ENCODE measurements at regions not wholly inside any gene's neighbourhood (a gene's known extent, or its start where the extent isn't known, plus 50 kb on each side); places are given as distances from the start of the nearest gene placed in this dataset.

- TF ChIP-seq REST (IDR thresholded peaks at IDR 0.05; ENCODE audit: insufficient replicate concordance, low read depth): no peak
- no peak for TF ChIP-seq SPI1 (IDR thresholded peaks at IDR 0.05; ENCODE audit: borderline replicate concordance, low read depth)
- no peak for TF ChIP-seq CTCF (IDR thresholded peaks at IDR 0.05; ENCODE audit: insufficient read depth, low read length)
- no peak for TF ChIP-seq POLR2AphosphoS5 (IDR thresholded peaks at IDR 0.05; ENCODE audit: low read depth)
- no peak for TF ChIP-seq GABPA (IDR thresholded peaks at IDR 0.05; ENCODE audit: low read depth)
- no peak for DNase-seq (ENCODE audit: low read depth in 1 of 2, low spot score in 1 of 2)
Measured at GRCh38 chr5:158172005-158172404, 313.1 kb upstream of the CLINT1 start.

GRCh38 chr5:158170534-158170933, 311.6 kb upstream of the CLINT1 start:
- no peak for TF ChIP-seq CTCF (IDR thresholded peaks at IDR 0.05; ENCODE audit: insufficient read depth, low read length)
- 0 out of 2 replicates have a peak, but pooled peaks have one; percentile 31 for TF ChIP-seq SPI1 (IDR thresholded peaks at IDR 0.05; ENCODE audit: borderline replicate concordance, low read depth)
- no peak for TF ChIP-seq REST (IDR thresholded peaks at IDR 0.05; ENCODE audit: insufficient replicate concordance, low read depth)
- TF ChIP-seq POLR2AphosphoS5 (IDR thresholded peaks at IDR 0.05; ENCODE audit: low read depth): no peak
- TF ChIP-seq GABPA (IDR thresholded peaks at IDR 0.05; ENCODE audit: low read depth): no peak
- H3K27me3 ChIP-seq (ENCODE audit: insufficient read depth, poor library complexity, severe bottlenecking): no peaks in the 10 kb centered on the region
- DNase-seq (ENCODE audit: low read depth in 1 of 2, low spot score in 1 of 2): no peak
- H3K27ac ChIP-seq (replicated peaks): no peak overlapping the region
- no peak overlapping the region for H3K4me3 ChIP-seq (replicated peaks; ENCODE audit: insufficient read depth, low read length)

More at GRCh38 chr5:158172005-158172404, 313.1 kb upstream of the CLINT1 start:
- H3K27ac ChIP-seq (replicated peaks): no peak overlapping the region
- no peaks in the 10 kb centered on the region for H3K27me3 ChIP-seq (ENCODE audit: insufficient read depth, poor library complexity, severe bottlenecking)
- H3K4me3 ChIP-seq (replicated peaks; ENCODE audit: insufficient read depth, low read length): no peak overlapping the region

- Histone ChIP-seq H3K4me3 (replicated peaks; ENCODE audit: insufficient read depth, low read length) (no peak overlapping the region), H3K27ac (replicated peaks) (no peak overlapping the region), H3K27me3 (ENCODE audit: insufficient read depth, poor library complexity, severe bottlenecking) (no peaks in the 10 kb centered on the region)
- no peak for DNase-seq (ENCODE audit: low read depth in 1 of 2, low spot score in 1 of 2)
- TF ChIP-seq SPI1 (IDR thresholded peaks at IDR 0.05; ENCODE audit: borderline replicate concordance, low read depth) (no peak), CTCF (IDR thresholded peaks at IDR 0.05; ENCODE audit: insufficient read depth, low read length) (no peak), REST (IDR thresholded peaks at IDR 0.05; ENCODE audit: insufficient replicate concordance, low read depth) (no peak), GABPA (IDR thresholded peaks at IDR 0.05; ENCODE audit: low read depth) (no peak), POLR2AphosphoS5 (IDR thresholded peaks at IDR 0.05; ENCODE audit: low read depth) (no peak)
Measured at GRCh38 chr5:158170060-158170459, 311.1 kb upstream of the CLINT1 start.

All from HL-60 (cell line).